HG02798 (cell line): ENCODE measurements at regions not wholly inside any gene's neighbourhood (a gene's known extent, or its start where the extent isn't known, plus 50 kb on each side); places are given as distances from the start of the nearest gene placed in this dataset.

Source experiments
- ATAC-seq: cut with Tn5 transposase; IDR thresholded peaks from one replicate; pipeline ENCODE4 v1.9.1; 2021; ENCODE audit warnings: mild to moderate bottlenecking; ENCODE audit not compliant: unreplicated experiment, poor library complexity

- peak; percentile 45 for ATAC-seq
Measured at GRCh38 chr14:22096514-22096895, 422.9 kb upstream of the OR4E1 start.

DNA sequence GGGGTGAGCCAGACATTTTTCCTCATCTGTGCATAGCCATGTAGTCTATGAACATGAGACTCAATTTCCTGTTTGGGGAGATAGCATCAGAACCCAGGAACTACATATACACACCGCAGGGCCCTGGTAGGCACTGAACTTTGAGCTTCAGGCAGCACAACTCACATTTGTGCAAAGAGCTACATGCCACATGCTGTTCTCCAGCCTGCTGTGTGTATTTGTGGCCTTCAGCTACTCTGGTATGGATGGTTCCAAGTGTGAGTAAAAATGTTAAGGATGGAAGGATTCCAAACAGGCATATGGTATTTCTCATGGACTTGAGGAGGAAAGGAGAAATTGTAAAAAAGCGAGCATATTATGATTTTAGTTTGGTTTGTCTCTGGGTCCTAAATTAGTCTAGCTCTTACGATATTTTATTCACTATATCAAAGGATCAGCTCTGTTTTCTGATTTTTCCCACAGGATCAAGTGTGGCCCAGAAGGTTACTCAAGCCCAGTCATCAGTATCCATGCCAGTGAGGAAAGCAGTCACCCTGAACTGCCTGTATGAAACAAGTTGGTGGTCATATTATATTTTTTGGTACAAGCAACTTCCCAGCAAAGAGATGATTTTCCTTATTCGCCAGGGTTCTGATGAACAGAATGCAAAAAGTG, 422.4 kb upstream of the OR4E1 start:
- ATAC-seq, result no peak

DNA sequence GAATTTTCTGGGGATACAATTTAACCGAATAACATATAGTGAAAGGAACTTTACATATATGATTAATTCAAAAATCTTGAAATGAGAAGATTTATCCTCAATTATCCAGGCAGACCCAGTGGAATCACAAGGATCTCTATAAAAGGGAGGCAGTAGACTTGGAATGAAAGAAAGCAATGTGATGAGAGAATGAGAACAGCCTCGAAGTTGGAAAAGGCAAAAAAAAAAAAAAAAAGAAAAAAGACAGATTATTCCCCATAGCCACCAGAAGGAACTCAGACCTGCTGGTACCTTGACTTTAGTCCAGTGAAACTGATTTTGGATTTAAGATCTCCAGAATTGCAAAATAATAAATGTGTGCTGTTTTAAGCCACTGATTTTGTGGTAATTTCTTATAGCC, 416.3 kb upstream of the OR4E1 start:
- ATAC-seq, result no peak

DNA sequence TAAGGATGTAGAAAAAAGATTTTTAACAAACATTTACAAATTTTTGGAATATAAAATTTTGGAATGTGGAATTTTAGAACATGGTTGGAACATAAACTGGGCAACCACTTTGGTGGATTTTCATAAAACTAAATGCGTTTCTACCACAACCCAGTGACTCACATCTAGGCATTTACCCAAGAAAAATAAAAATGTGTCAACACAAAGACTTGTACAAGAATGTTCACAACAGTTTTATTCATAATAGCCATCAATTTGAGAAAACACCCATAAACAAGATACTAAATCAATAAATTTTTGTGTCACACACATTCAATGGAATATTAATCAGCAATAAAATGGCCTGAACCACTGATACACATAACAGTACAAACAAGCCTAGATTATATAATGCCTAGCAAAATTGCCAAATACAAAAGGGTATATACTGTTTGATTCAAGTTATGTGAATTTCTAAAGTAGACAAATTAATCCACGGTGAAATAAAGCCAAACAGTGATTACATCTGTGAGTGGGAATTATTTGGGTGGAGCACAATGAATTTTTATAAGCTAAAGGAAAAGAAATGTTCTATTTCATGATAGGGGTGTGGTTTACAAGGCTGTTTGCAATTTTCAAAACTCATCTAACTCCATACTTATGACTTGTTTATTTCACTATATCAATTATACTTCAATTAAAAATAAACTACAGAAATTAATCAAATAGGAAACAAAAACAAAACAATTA, 415.2 kb upstream of the OR4E1 start:
- no peak for ATAC-seq

GRCh38 chr14:22086131-22086530, 412.5 kb upstream of the OR4E1 start:
- ATAC-seq, result no peak

GRCh38 chr14:22084393-22085281, 411.0 kb upstream of the OR4E1 start:
- peak; percentile 47 for ATAC-seq

- ATAC-seq, result no peak
Measured at GRCh38 chr14:22081337-22081736, 407.7 kb upstream of the OR4E1 start.

DNA sequence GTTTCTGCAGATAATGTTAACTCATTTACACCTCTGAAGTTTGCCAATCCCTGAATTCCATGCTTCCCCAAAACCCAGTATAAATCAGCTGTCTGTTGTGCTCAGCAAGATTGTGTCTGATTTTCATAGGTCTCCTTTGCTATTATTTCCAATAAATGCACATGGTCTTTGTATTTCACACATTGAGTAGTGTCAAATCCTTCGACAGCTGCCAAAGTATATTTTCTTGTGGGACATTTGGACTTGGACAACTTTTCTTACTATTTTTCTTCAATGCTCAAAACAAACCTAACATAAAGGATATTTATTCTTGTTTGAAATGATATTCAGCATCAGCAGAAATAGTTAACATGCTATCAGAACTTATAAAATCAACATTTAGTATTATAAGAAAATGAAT, 406.1 kb upstream of the OR4E1 start:
- ATAC-seq, result no peak

GRCh38 chr14:22073801-22074200, 400.2 kb upstream of the OR4E1 start:
- no peak for ATAC-seq

DNA sequence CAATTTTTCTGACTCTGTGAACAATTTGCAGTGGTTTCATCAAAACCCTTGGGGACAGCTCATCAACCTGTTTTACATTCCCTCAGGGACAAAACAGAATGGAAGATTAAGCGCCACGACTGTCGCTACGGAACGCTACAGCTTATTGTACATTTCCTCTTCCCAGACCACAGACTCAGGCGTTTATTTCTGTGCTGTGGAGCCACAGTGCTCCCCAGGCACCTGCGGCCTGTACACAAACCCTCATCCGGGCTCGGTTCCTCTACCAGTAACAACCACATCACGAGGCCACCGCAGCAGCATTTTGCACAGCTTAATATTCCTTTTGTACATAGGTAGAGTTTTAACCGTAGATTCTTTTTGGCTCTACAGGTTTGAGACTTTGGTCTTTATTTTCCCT, 397.4 kb upstream of the OR4E1 start:
- ATAC-seq, result peak; percentile 87

DNA sequence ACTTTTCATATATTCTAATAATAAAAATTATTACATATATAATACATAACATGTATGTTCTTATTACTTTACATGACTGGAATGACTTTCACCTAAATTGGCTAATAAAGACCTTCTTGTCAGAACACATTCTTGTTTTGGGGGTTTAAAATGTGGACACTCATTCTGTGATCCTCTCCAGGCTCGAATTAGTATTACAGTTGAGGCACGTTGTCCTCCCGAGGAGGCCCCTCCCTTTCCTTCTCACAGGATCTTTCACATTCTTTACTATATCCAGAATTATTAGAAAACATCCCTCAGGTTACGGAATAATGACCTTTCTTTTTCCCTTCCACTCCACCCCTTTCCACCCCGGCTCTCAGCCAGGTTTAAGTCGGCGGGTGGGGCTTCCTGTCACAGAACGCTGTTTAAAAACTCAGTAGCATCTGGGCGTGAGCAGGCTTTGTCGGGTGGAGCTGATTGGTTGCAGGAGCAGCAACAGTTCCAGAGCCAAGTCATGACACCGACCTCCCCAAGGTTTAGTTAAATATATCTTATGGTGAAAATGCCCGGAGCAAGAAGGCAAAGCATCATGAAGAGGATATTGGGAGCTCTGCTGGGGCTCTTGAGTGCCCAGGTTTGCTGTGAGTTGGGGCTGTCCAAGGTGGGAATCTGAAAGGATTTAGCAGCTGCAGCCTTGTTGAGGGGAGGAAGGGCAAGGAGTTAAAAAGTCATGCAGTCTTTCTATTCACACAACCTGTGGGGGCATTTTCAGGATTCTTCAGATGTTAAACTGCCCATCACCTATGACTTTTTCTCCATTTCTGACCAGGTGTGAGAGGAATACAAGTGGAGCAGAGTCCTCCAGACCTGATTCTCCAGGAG, 396.7 kb upstream of the OR4E1 start:
- ATAC-seq, result peak; percentile 50

DNA sequence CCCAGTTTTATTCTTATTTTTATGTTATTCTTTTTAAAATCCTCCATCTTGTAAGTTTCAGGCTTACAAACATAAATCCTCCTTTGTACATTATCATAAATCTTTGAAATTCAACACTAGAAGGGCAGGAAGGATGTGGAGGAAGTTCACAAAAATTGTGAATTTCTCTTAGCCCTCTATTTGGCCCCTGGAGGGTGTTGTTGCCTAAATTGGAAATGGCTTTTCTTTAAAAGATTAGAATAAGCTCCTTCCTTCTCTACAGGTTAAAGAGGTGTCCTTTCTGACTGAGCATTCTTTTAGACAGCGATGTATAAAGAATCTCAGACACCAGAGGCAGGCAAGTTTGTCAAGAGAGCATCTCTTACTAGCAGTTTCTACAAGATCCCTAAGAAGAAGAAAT, 391.7 kb upstream of the OR4E1 start:
- ATAC-seq, result no peak

DNA sequence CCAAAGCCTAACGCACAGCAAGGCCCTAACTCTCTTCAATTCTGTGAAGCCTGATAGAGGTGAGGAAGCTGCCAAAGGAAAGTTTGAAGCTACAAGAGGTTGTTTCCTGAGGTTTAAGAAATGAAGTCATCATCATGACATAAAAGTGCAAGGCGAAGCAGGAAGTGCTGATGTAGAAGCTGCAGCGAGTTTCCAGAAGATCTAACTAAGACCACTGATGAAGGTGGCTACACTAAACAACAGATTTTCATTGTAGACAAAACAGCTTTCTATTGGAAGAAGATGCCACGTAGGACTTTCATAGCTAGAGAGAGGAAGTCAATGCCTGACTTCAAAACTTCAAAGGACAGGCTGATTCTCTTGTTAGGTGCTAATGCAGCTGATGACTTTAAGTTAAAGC, 385.6 kb upstream of the OR4E1 start:
- ATAC-seq, result no peak

GRCh38 chr14:22052795-22053194, 379.2 kb upstream of the OR4E1 start:
- ATAC-seq, result no peak

GRCh38 chr14:22047115-22047514, 373.5 kb upstream of the OR4E1 start:
- peak; percentile 59 for ATAC-seq

DNA sequence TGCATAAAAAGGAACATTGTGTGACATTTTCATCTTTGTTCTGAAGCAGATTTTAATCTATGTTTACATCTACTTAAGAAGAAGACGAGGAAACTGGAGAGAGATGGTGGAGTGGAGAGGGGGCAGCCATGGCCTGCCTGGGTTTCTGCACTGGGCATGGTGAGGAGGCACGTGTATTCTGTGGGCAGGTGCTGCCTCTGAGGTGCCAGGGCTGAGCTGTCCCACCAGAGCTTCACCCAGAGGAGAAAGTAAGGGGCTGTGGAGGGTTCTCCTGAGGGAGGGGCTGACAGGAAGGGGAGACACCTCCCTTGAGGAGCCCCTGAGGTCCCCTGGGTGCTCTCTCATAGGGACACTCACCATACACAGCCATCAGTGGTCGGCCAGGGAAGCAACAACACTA, 372.4 kb upstream of the OR4E1 start:
- no peak for ATAC-seq

DNA sequence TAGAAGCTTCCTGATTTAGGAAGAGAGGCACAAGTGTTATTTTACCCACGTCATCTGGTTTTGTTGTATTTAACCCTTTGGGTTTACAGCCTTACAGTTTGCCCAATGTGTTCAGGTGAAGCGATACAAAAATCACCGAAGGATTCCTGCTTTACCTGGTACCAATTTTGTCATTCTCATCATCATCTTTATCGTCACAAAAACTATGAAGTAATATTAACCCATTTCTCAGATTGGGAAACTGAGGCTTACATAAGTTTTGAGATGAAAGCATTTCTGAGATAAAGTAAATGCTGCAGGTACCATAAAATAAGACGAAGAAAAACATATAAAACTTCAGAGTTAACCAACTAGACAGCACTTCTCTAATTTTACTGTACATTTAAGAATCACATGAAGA, 370.6 kb upstream of the OR4E1 start:
- ATAC-seq, result no peak

DNA sequence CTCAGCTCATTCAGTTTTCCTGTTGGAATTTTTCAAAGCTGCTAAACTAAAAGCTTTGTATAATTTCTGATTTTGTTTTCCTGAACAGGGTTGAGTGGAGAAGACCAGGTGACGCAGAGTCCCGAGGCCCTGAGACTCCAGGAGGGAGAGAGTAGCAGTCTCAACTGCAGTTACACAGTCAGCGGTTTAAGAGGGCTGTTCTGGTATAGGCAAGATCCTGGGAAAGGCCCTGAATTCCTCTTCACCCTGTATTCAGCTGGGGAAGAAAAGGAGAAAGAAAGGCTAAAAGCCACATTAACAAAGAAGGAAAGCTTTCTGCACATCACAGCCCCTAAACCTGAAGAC, 367.1 kb upstream of the OR4E1 start:
- no peak for ATAC-seq

DNA sequence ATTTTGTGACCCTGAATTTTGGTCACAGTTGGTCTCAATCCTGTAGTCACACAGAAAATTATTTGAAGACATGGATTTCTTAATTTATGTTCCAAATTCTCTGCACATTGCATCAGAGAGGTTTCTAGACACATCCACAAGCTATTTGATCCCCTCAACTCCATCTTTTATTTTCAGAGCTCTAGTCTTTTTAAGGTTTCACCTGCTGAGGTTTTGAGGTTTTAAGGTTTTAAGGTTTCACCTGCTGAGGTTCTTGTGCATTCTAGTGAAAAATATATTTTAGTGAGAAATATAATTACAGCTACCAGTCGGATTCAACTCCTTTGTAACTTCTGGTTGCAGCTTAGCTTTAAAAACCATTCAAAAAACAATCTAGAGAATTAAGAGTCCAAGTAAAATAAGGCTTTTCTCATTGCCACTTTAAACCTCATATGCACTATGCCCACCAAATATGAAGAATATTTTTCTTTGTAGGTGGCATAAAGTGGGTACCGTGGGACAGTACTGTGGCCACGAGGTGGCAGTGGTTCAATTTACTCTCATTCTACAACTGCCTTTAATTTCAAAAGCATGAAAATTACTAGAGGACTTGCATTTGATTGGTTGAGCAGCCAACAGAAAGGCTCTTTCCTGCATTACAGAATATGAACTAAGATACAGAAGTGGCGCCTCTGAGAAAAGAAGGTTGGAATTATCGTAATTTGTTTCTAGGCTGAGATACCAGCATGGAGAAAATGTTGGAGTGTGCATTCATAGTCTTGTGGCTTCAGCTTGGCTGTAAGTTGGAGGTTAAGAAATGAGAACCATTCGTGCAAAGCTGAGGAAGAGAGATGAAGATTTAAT, 366.5 kb upstream of the OR4E1 start:
- ATAC-seq, result no peak
